OCI-LY3 (cell line): ENCODE measurements at regions not wholly inside any gene's neighbourhood (a gene's known extent, or its start where the extent isn't known, plus 50 kb on each side); places are given as distances from the start of the nearest gene placed in this dataset.
"Not testable (repeated sequence)": the region's sequence is repeated elsewhere in the genome, so short reads cannot be mapped to it uniquely, and the experiment has no call there.

Experiments
- H2AFZ ChIP-seq: fragments of 200-600, 300-600 bp; shearing (Covaris generic); 2 replicates; pipeline ENCODE4 v1.6.0; 2014; ENCODE audit warnings: antibody characterized with exemption, low read depth, low read length
- H3K27ac ChIP-seq: fragments of 200-600, 300-600 bp; sonication (generic); 2 replicates; pipeline ENCODE4 v1.5.1; 2014; ENCODE audit warnings: mild to moderate bottlenecking, low read length, moderate library complexity, mixed read lengths
- H3K27me3 ChIP-seq: fragments of 200-600, 300-600 bp; sonication (generic); 2 replicates; pipeline ENCODE4 v1.6.1; 2014; ENCODE audit warnings: low read depth, low read length, mixed read lengths
- H3K36me3 ChIP-seq: fragments of 200-600, 300-600 bp; sonication (generic); replicated peaks from 2 replicates; pipeline ENCODE3; 2014; ENCODE audit warnings: low read depth, low read length, mixed read lengths
- H3K4me1 ChIP-seq: fragments of 300-600, 200-600 bp; sonication (generic); 2 replicates; pipeline ENCODE4 v1.6.1; 2014; ENCODE audit warnings: low read length, mixed read lengths
- H3K4me2 ChIP-seq: fragments of 200-600, 300-600 bp; sonication (generic); 2 replicates; pipeline ENCODE4 v1.6.1; 2014; ENCODE audit warnings: low read length, mixed read lengths
- H3K4me3 ChIP-seq: fragments of 300-600, 200-600 bp; sonication (generic); 2 replicates; pipeline ENCODE4 v1.5.1; 2014; ENCODE audit warnings: antibody characterized with exemption, mild to moderate bottlenecking, low read length, moderate library complexity
- H3K79me2 ChIP-seq: fragments of 300-600, 200-600 bp; shearing (Covaris generic); 2 replicates; pipeline ENCODE4 v1.6.1; 2014; ENCODE audit warnings: mild to moderate bottlenecking, low read length, mixed read lengths
- H3K9ac ChIP-seq: fragments of 300-600, 200-600 bp; shearing (Covaris generic); 2 replicates; pipeline ENCODE4 v1.6.0; 2014; ENCODE audit warnings: mild to moderate bottlenecking, low read length, moderate library complexity
- H3K9me3 ChIP-seq: fragments of 200-600, 300-600 bp; shearing (Covaris generic); 2 replicates; pipeline ENCODE4 v1.6.1; 2014; ENCODE audit warnings: low read length, mixed read lengths; ENCODE audit not compliant: insufficient read depth
- H4K20me1 ChIP-seq: fragments of 200-600, 300-600 bp; sonication (generic); 2 replicates; pipeline ENCODE4 v1.6.1; 2016; ENCODE audit warnings: low read length, mixed read lengths; ENCODE audit not compliant: insufficient read depth
- EZH2phosphoT487 ChIP-seq: fragments of 200-600 bp; shearing (Covaris generic); IDR thresholded peaks from 2 replicates; pipeline ENCODE4 v1.6.1; 2018; ENCODE audit warnings: antibody characterized with exemption, mixed run types, low read depth
- TF ChIP-seq, protein P1 (sequence below): fragments of 200-600, 300-600 bp; sonication (generic); IDR thresholded peaks from 2 replicates; pipeline ENCODE4 v1.5.1; 2014; ENCODE audit warnings: antibody characterized with exemption, low read length, low read depth

DNA sequence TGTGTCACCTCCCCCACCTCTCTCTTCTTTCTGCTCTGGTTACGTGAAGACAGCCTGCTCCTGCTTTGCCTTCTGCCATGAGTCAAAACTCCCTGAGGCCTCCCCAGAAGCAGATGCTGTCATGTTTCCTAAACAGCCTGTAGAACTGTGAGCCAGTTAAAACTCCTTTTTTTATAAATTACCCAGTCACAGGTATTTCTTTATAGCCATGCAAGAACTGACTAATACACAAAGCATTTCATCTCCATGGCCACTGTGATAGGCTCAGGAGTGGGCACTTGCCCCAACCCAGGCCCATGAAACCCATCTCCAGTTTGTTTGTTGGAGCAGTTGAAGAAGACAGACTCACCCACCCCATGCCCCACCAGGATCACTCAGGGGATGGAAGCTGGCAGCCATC lies 253.3 kb upstream of the ISX start:
- no peaks in the 10 kb centered on the region for H4K20me1 ChIP-seq
- no peaks in the 10 kb centered on the region for H3K79me2 ChIP-seq
- no peak overlapping the region for H3K9ac ChIP-seq
- no peaks in the 10 kb centered on the region; the same call in 1 of the 2 replicates for H3K27me3 ChIP-seq
- no peaks in the 10 kb centered on the region for H3K4me1 ChIP-seq
- no peak overlapping the region for H3K4me3 ChIP-seq
- no peak overlapping the region for H3K27ac ChIP-seq
- H3K4me2 ChIP-seq, result no peak overlapping the region
- no peak overlapping the region for H2AFZ ChIP-seq
- H3K9me3 ChIP-seq, result no peaks in the 10 kb centered on the region
- no peaks in the 10 kb centered on the region for H3K36me3 ChIP-seq
- TF ChIP-seq, protein P1, sequence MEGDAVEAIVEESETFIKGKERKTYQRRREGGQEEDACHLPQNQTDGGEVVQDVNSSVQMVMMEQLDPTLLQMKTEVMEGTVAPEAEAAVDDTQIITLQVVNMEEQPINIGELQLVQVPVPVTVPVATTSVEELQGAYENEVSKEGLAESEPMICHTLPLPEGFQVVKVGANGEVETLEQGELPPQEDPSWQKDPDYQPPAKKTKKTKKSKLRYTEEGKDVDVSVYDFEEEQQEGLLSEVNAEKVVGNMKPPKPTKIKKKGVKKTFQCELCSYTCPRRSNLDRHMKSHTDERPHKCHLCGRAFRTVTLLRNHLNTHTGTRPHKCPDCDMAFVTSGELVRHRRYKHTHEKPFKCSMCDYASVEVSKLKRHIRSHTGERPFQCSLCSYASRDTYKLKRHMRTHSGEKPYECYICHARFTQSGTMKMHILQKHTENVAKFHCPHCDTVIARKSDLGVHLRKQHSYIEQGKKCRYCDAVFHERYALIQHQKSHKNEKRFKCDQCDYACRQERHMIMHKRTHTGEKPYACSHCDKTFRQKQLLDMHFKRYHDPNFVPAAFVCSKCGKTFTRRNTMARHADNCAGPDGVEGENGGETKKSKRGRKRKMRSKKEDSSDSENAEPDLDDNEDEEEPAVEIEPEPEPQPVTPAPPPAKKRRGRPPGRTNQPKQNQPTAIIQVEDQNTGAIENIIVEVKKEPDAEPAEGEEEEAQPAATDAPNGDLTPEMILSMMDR, result no peak
- no peak for TF ChIP-seq EZH2phosphoT487

GRCh38 chr22:34814260-34815025 lies 251.5 kb upstream of the ISX start:
- no peaks in the 10 kb centered on the region for H4K20me1 ChIP-seq
- H3K27ac ChIP-seq, result no peak overlapping the region
- H3K36me3 ChIP-seq, result no peaks in the 10 kb centered on the region
- no peak overlapping the region for H2AFZ ChIP-seq
- no peak overlapping the region for H3K9ac ChIP-seq
- H3K79me2 ChIP-seq, result no peaks in the 10 kb centered on the region
- no peaks in the 10 kb centered on the region for H3K9me3 ChIP-seq
- H3K4me2 ChIP-seq, result no peak overlapping the region
- H3K27me3 ChIP-seq, result no peaks in the 10 kb centered on the region
- TF ChIP-seq, protein P1, result no peak
- no peak for TF ChIP-seq EZH2phosphoT487
- H3K4me1 ChIP-seq, result no peaks in the 10 kb centered on the region
- no peak overlapping the region for H3K4me3 ChIP-seq

DNA sequence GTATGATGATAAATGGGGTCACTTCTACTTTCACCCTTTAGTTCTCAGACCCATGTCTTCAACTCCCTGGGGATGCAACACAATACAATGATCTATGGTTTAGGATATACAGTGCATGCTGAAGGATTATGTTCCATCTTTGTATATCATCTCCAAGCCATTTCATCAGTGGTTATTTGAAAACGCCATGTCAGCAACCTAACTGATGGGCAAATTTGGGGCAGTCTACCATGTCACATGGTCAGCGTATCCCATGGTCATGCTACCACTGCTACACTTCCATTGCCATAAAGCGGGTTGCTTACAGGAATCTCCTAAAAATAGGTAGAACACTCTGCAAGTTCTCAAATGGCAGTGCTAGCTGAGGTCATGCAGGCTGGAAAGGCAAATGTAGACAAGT lies 236.5 kb upstream of the ISX start:
- Histone ChIP-seq H2AFZ (no peak overlapping the region), H3K4me2 (no peak overlapping the region), H3K9me3 (no peaks in the 10 kb centered on the region), H3K27me3 (peaks cover 15% of the 10 kb centered on the region; the same call in 1 of the 2 replicates), H3K36me3 (no peaks in the 10 kb centered on the region), H3K79me2 (no peaks in the 10 kb centered on the region), H3K27ac (no peak overlapping the region), H3K4me3 (no peak overlapping the region), H4K20me1 (no peaks in the 10 kb centered on the region), H3K9ac (no peak overlapping the region), H3K4me1 (no peaks in the 10 kb centered on the region)
- TF ChIP-seq, protein P1, result no peak
- TF ChIP-seq EZH2phosphoT487, result no peak

- H3K9me3 ChIP-seq, result no peaks in the 10 kb centered on the region
- H2AFZ ChIP-seq, result no peak overlapping the region
- H3K27ac ChIP-seq, result no peak overlapping the region
- peaks cover 10% of the 10 kb centered on the region; the same call in 1 of the 2 replicates for H3K27me3 ChIP-seq
- H3K36me3 ChIP-seq, result no peaks in the 10 kb centered on the region
- H4K20me1 ChIP-seq, result no peaks in the 10 kb centered on the region
- no peak overlapping the region for H3K4me2 ChIP-seq
- no peak overlapping the region for H3K9ac ChIP-seq
- no peak overlapping the region for H3K4me3 ChIP-seq
- no peaks in the 10 kb centered on the region for H3K4me1 ChIP-seq
- TF ChIP-seq EZH2phosphoT487, result no peak
- TF ChIP-seq, protein P1, result no peak
- H3K79me2 ChIP-seq, result no peaks in the 10 kb centered on the region
These were observed 231.9 kb upstream of the ISX start for GRCh38 chr22:34834059-34834458.

DNA sequence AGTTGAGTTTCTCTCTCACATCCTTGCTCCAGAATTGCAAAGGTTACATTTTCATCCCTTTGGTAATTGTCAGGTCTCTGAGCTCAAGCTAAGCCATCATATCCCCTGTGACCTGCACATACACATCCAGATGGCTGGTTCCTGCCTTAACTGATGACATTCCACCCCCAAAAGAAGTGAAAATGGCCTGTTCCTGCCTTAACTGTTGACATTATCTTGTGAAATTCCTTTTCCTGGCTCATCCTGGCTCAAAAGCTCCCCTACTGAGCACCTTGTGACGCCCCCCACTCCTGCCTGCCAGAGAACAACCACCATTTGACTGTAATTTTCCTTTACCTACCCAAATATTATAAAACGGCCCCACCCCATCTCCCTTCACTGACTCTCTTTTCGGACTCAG lies 231.4 kb upstream of the ISX start:
- H3K9me3 ChIP-seq, H3K27ac ChIP-seq, H3K79me2 ChIP-seq, H2AFZ ChIP-seq, H4K20me1 ChIP-seq, H3K4me1 ChIP-seq, H3K4me2 ChIP-seq, H3K9ac ChIP-seq, H3K27me3 ChIP-seq, H3K4me3 ChIP-seq, H3K36me3 ChIP-seq: not testable (repeated sequence)
